Activated naive CD4-positive, alpha-beta T cell (primary cell): ENCODE measurements at regions not wholly inside any gene's neighbourhood (a gene's known extent, or its start where the extent isn't known, plus 50 kb on each side); places are given as distances from the start of the nearest gene placed in this dataset.
"Not testable (repeated sequence)": the region's sequence is repeated elsewhere in the genome, so short reads cannot be mapped to it uniquely, and the experiment has no call there.

Experiments used
- DNase-seq, 4 experiments: peaks; one replicate each; lab custom pipeline; 2025; lab: John Stamatoyannopoulos, UW

DNA sequence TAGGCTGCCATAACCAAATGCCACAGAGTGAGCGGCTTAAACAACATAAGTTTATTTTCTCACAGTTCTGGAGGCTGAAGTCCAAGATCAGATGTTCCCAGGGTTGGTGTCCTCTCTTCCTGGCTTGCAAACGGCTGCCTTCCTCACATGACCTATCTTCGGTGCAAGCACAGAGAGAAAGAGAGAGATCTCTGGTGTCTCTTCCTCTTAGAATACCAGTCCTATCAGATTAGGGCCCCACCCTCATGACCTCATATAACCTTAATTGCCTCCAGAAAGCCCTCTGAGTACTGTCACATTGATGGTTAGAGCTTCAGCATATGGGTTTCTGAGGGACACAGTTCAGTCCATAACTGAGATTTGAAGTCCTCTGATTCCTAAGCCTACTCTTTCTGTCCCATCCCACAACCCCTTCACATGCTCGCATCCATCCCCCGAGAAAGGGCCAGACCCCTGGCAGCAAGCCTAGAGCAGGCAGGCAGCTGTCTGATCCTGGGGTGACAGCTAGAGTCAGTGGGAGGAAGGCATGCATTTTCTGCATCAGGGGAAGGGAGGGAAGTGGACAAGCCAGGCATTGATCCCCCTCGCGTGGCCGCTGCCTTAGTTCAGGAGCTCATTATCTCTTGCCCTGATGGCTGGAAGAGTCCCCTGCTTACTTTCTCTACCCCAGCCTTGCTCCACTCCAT is 114.1 kb downstream of the FAR1 start:
- DNase-seq: no peak

DNA sequence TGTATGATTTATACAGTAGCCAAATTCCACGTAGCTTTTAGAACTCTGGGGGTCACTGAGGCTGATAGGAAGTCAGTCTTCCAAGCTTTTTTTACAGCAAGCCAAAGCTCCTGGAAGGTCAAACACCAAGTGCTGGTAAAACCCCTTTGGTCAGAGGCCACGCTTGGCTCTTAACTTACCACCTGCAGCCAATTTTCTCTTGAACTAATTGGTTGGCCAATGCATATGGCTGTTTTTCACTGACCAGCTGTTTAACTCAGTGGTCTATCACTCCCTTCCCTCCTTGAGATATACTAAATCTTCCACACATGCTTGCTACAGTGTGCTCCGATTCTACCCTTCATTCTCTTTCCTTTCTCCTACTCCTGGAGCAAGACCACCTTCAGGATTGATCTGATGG is 116.0 kb downstream of the FAR1 start:
- DNase-seq: no peak

DNA sequence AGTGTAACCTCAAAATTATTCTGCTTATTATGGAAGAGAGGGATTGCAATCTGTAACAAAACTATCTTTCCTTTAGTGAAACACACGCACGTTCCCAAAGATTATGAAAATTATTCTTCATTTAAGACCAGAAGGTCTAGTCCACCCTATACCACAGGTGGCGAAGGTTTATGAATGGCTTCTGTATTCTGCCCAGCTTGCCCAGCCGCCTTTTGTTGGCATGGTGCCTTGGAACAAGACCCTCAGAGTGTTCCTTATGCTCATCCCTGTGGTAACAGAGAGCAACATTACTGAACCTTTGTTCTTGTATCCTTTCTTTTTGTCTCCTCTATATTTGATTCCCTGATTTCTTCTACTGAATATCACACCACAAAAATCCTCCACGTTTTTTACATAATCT is 116.4 kb downstream of the FAR1 start:
- no peak for DNase-seq

DNA sequence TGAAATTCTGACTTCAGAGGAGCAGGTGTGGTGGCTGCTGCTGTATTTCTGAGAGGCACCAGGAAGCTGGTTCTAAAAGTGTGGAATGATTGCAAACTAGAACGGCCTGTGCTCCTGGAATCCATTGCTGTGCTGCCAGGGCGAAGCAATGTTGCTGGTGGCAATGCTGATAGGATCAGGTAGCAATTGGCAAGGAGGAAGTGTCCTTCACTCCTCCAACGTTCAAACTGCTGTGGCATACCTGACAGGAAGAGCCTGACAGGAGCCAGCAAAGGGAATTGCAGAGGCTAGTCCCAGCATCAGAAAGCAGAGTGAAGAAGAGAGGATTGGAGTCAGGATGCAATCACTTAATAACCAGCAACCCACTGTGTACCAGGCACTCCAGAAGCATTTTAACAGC is 118.2 kb downstream of the FAR1 start:
- DNase-seq: no peak

DNA sequence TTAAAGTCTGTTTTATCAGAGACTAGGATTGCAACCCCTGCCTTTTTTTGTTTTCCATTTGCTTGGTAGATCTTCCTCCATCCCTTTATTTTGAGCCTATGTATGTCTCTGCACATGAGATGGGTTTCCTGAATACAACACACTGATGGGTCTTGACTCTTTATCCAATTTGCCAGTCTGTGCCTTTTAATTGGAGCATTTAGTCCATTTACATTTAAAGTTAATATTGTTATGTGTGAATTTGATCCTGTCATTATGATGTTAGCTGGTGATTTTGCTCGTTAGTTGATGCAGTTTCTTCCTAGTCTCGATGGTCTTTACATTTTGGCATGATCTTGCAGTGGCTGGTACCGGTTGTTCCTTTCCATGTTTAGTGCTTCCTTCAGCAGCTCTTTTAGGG is 129.1 kb downstream of the FAR1 start:
- not testable (repeated sequence) for DNase-seq

DNA sequence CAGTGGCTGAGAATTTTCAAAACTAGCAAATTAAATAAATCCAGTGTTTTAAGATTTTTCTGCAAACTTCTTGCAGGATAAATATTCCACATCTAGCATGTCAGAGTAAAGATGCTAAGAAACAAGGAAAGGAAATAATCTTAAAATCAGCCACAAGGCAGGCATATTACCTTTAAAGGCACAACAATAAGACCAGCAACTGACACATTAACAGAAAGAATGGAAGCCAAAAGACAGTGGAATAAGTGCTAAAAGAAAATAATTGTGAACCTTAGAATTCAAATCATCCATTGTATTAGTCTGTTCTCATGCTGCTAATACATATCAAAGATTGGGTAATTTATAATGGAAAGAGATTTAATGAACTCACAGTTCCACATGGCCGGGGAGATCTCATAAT is 132.4 kb downstream of the FAR1 start:
- no peak for DNase-seq

DNA sequence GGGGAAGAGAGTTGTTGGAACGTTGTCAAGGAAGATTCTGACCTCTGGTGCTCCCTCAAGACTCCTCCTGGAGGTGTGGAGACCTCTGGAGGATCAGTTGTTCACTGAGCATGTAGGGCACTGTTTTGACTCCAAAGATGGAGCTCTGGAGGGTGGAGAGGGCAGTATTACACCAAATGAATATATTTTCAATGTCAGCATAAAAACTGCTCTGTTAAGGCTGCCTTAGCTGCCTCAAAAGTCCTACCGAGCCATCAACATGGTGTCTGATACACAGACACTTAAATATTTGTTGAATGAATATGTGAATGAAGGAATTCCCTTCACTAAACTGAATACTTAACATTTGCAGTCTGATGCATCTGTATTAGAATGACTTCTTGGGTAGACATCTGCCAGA is 144.2 kb upstream of the SPON1 start:
- no peak for DNase-seq

DNA sequence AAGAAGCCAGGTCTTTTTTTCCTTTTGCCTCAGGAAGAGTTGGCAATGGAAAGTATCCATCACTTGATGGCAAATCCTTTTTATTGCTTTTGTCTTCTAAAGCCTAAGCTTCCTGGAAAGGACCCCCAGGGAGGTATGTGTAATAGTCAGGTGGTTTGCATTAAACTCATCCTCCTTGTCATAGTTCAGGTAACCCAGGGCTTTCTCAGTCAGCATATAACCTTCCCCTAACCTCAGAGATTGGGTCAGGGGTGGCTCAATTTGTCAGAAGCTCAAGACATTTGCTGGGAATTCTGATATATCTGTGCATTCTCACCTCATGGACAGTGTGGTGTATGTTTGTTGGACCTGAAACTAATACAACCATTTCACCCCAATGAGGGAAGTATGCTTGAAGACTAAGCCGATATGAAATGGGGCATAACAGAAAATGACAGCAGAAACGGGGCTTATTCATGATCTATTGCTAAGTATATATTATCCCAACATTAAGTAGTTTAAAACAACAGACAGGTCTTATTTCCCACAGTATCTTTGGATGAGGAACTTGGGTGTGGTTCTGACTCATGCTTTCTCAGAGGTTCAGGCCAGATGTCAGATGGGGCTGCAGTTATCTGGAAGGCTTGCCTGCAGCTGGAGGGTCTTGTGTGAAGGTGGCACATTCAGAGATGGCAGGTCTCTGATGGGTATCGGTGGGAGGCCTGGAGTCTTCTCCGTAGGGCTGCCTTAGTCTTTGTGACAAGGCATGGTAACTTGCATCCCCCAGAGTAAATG is 135.8 kb upstream of the SPON1 start:
- DNase-seq: no peak

DNA sequence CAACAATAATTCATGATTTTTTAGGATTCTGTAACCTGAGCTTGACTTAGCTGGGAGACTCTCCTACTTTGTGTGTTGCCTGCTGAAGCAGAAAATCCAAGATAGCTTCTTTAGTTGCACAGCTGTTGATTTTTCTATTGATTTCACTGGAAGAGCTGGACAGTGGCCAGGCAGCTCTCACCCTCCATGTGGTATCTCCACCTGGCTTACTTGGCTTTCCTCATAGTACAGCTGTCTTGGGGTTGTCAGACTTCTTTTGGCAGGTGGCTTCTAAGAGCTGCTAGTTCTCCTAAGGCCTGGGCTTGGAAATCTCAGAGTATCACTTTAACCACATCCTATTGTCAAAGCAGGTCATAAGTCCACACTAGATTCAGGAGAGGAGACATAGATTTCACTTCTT is 130.8 kb upstream of the SPON1 start:
- no peak for DNase-seq

DNA sequence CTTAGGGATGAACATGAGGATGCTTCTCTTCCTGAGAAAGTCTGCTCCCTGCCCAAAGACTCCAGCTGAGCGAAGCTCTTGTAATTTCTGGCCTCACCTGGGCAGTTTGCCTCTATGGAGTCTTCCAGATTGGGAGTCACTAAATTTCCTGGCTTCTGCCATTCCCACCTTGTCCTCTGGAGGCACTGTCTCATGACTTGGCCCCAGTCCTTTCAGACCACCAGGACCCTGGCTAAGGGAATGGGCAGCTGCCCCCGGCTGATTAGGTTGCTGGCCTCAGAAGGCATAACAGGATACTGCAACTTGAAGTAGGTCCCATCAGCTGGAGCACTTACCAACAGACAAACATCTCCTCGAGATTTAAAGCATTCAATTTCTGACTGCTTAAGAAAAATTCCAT is 128.1 kb upstream of the SPON1 start:
- no peak for DNase-seq

DNA sequence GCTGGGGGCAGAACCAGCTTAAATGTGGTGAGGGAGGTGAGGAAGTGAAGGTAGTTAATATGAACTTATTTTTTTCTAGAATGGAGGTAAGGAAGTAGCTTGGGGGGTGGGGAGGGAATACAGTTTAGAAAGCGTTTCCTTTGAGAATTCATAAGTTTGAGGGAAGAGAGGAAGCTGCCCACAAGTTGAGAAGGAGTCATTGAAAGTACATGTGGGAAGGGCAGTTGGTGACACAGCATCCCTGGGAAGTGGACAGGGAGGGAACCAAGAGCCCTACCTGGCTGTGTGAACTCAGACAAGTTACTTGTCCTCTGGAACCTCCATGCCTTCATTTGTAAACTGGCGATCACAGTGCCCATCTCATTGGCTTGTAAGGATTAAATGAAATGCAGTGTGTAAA is 125.9 kb upstream of the SPON1 start:
- no peak for DNase-seq

DNA sequence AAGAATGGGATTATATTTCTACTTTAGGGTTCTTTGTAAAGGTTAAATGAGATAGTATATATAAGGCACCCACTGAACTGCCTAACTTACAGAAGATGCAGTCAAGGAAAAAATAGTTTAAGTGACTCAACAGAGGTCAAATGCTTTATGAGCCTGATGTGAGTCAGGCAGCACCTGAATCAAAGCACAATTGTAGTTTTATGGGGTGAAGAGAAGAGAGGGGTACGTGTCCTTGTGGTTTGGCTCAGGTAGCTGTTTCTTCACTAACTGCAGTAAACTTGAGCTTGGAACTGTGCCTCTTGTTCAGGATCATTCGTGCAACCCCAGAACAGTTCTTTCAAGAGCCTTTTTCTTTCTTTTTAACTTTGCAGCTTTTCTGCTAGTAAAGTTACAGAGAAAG is 125.2 kb upstream of the SPON1 start:
- DNase-seq: no peak

DNA sequence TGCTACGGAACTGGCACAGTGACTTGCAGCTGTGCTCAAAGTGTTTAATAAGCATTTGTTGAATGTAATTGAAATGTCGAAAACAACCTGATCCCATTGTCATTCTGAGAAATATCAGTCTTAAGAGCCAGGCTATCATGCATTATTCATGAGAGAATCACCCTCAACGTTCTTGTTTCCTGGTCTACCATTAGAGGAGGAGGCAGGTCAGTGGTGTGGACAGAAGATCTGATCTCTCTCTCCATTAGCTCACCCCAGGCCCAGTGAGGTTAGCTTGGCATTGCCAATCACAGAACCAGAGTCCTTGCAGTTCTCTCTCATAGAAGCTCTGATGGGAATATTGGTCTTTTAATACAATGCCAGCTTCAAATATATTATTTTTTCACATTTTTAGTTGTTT is 121.1 kb upstream of the SPON1 start:
- no peak for DNase-seq

DNA sequence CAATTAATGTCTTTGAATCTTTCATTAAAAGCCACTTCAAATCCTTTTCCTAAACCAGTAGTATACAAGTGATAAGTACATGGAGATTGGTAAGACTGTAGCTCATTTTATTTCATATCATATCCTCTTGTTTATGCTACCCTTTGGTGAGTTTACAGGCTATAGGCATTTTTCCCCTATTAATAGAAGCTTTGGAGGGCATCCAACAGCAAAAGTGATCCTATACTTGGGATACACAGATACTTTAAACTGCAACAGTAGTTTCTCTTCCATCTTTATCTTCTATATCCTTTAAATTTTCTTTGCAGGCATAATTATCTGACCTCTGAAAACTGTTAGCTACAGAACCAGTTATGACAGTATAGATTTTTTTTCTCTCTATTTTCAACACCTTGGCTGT is 114.5 kb upstream of the SPON1 start:
- no peak for DNase-seq

DNA sequence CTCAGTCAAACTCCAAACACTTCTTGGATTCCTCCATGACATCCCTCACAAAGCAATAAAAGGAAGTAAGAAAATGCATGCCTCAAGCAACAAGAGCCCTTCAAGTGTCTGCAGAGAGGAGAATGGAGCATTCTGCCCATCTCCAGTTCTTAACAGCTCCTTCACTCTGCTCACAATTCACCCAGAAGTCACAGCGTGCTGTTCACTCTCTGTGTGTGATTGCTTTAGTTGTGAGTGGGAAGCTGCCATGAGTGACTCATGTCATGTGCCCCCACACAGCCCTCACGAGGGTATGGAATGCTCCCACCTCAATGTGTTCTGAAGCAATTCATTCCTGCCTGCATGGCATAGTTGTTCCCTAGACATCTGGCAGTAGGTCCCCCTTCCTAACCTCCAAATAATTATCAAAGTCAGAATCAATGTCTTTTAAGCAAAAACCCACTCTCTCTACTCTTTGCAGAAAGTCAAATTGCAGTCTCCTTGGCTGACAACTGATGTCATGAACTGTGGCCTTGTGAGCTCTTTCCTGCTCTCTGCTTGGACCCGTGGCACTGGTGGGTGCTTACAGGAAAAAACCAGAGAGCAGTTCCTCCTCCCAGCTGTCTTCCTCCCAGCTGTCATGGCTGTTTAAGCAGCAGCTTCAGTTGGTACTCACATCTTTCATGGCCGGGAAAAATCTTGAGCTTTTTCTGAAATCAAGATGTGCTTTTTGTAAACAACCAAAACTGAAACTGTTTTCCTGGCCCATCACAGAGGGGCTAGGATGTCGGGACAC is 112.1 kb upstream of the SPON1 start:
- DNase-seq: no peak

DNA sequence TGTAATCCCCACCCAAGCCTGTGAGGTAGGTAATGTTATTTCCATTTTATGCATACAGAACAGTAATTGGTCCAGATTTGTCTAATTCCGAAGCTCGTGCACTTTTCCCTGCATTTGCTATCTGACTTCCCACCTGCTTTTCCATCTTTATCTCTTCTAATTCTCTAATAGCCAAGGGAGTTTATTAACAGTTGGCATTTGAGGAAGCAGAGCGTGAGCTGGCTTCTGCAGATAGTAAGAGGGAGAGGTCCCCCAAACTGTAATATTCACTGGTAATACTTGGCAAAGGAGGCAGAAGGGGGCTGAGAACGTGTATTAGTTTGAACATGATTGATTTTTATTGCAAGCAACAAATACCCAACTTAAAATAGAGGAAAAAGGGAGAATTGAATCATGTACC is 110.8 kb upstream of the SPON1 start:
- no peak for DNase-seq

DNA sequence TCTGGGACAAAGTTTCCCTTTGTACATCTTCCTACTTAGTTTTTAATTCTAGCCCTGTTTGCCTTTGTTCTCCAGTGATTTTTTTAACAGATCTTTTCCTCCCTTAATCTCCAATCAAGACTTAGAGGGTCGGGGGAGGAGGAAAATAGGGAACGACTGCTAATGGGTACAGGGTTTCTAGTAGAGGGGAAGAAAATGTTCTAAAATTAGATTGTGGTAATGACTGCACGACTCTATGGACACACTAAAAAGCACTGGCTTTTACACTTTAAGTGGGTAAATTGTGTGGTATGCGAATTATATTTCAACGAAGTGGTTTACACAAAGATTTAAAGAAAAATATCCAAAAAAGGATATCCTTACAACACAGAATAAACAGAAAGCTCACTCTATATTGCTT is 110.0 kb upstream of the SPON1 start:
- DNase-seq: no peak

DNA sequence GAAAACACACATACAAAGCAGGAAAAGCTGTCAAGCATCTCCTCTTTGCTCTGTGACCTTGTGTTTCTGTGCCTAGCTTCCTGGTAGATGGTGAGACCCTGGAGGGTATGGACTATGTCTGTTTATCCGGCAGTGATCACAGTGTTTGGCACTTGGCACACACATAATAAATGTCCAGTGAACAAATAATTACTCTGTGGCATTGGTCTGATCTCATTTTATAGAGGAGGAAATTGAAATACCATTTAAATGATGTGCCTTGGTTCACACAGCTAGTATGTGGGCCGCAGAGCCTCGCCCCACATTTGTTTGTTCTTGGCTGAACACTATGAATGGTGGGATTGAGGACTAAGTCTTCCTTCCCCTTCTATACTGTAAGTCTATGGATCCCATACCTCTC is 104.7 kb upstream of the SPON1 start:
- no peak for DNase-seq

DNA sequence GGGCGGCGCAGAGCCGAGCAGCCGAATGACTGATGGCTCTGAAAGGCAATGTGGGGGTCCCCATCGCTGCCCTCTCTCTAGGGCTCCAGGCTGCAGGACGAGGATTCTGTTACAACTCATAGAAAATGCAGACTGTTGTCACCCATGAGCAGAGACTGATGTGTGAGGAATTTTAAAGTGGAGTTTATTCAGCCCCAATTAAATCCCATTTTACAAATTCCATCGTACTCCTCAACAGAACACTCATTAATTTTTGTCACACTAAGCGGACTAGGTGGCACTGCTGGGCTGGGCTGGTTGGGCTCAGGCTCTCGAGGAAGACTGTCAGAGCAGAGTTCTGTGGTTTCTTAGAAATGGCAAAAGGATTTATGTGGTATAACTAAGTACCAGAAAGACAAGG is 102.6 kb upstream of the SPON1 start:
- DNase-seq: peak in 2 of 4 experiments; percentile 3 to 32

DNA sequence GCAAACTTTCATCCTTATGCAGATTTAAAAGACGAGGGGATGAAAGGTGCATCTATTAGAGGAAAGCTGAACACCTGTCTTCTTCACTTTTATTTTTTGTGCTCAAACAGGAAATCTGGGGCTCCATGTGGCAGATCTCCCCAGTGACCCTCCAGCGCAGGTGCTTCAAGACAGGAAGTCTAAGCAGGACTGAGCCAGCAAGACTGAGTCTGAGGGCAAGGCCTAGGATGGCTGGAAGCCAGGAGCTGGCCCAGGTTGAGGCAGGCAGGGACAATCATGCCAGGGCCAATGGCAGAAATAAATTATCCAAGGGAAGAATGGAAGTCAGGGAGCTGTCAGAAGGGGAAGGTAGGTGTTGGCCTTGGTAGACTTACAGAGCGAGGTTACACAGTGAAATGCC is 101.1 kb upstream of the SPON1 start:
- DNase-seq: no peak

DNA sequence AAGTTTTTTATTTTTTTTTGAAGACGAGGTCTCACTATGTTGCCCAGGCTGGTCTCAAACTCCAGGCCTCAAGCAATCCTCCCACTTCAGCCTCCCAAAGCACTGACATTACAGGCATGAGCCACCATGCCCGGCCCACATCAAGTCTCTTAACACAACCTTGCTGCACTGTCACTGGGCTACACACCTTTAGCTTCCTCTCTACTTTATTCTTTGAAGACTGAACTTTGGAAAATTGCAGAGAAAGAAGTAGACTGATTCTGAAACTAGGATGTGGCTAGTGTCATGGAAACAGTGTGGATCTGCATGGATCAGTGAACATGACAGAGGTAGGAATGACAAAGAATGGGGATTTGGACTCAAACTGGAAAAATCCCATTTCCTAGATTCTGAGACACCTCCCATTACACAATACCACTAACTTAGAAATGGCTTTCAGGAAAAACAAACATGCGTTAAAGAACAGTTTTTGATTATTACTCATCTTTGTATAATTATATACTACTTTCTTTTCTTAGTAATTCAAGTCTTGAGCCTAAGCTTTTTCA is 99.6 kb upstream of the SPON1 start:
- no peak for DNase-seq

DNA sequence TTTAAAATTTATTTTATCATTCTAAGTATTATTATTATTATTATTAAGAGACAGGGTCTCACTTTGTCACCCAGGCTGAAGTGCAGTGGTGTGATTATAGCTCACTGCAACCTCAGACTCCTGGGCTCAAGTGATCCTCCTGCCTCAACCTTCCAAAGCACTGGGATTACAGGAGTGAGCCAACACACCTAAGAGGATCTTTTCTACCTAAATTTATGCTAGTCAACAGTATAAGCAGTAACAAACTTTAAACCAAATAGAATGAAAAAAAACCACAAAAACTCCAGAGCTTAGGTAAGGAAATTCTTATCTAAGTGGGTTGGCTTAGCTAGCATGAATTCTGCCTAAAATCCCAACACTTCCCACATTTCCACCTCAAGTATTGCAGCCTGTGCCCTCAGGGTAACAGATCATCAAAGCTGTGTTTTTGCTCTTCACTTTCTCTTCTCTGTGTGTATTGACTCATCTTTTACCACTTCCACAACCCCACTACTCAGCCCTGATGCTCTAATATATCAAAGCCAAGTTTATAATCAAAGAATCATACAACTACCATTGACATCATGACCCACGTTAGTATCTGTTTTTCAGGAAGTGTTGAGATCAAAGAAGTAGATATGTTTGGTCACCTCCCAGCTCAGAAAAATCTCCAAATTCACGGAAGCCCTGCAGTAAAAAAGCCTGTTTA is 93.7 kb upstream of the SPON1 start:
- peak in 1 of 4 experiments; percentile 4 for DNase-seq
